CD14-positive monocyte (primary cell): ENCODE measurements at regions not wholly inside any gene's neighbourhood (a gene's known extent, or its start where the extent isn't known, plus 50 kb on each side); places are given as distances from the start of the nearest gene placed in this dataset.

ENCODE experiments used
- DNase-seq, 3 donors: peaks; one replicate each; pipeline ENCODE4 v3.0.0-alpha.2; 2011 to 2022
- H2AFZ ChIP-seq: 2 replicates; pipeline ENCODE4 v1.6.0; 2012; ENCODE audit warnings: mild to moderate bottlenecking, low read depth, low read length, inconsistent platforms; ENCODE audit not compliant: insufficient read depth, poor library complexity, severe bottlenecking
- H3K27ac ChIP-seq, 2 donors: 1 replicate in 1 of 2; 2 replicates in 1 of 2; pipeline ENCODE4 v1.5.1; 2012 to 2013; ENCODE audit warnings: low read length in 2 of 2, control low read depth in 1 of 2, inconsistent platforms in 1 of 2, low read depth in 1 of 2, mild to moderate bottlenecking in 1 of 2
- H3K27me3 ChIP-seq, 2 donors: one replicate each; pipeline versions ENCODE4 v1.6.0 to v1.6.1; 2011 to 2013; ENCODE audit warnings: low read length in 2 of 2; ENCODE audit not compliant: control insufficient read depth in 2 of 2, insufficient read depth in 2 of 2
- H3K36me3 ChIP-seq, 2 donors: replicated peaks in 1 of 2; 1 replicate in 1 of 2; 2 replicates in 1 of 2; pipeline versions ENCODE4 v1.5.1 to v1.6.1; 2012 to 2013; ENCODE audit warnings: low read length in 2 of 2, control low read depth in 1 of 2, inconsistent platforms in 1 of 2, mild to moderate bottlenecking in 1 of 2; ENCODE audit not compliant: insufficient read depth in 2 of 2, control insufficient read depth in 1 of 2
- H3K4me1 ChIP-seq, 2 donors: 1 replicate in 1 of 2; 2 replicates in 1 of 2; pipeline versions ENCODE4 v1.5.1 to v1.6.1; 2012 to 2013; ENCODE audit warnings: low read length in 2 of 2, control low read depth in 1 of 2, inconsistent platforms in 1 of 2, mild to moderate bottlenecking in 1 of 2, moderate library complexity in 1 of 2; ENCODE audit not compliant: insufficient read depth in 2 of 2, control insufficient read depth in 1 of 2
- H3K4me2 ChIP-seq: replicated peaks from 2 replicates; pipeline ENCODE3; 2012; ENCODE audit warnings: low read length, moderate library complexity, mild to moderate bottlenecking; ENCODE audit not compliant: poor library complexity, severe bottlenecking; ENCODE audit errors: extremely low read depth
- H3K4me3 ChIP-seq, 3 experiments: fragments of 200-600 bp in 1 of 3; sonication (generic) in 1 of 3; replicated peaks in 1 of 3; 1 replicate in 2 of 3; 2 replicates in 1 of 3; pipeline ENCODE4 v1.5.1; 2011 to 2013; ENCODE audit warnings: low read length in 3 of 3, mild to moderate bottlenecking in 3 of 3, control low read depth in 2 of 3, low read depth in 2 of 3, inconsistent platforms in 1 of 3, moderate library complexity in 1 of 3
- H3K79me2 ChIP-seq: 2 replicates; pipeline ENCODE4 v1.6.0; 2012; ENCODE audit warnings: mild to moderate bottlenecking, control low read depth, inconsistent platforms, low read length, moderate library complexity; ENCODE audit not compliant: insufficient read depth
- H3K9ac ChIP-seq: 2 replicates; pipeline ENCODE4 v1.6.0; 2017; ENCODE audit warnings: low read length, mild to moderate bottlenecking; ENCODE audit not compliant: insufficient read depth, poor library complexity, severe bottlenecking
- H3K9me3 ChIP-seq, 2 donors: replicated peaks in 1 of 2; 1 replicate in 1 of 2; 2 replicates in 1 of 2; pipeline versions ENCODE4 v1.5.1 to v1.6.1; 2012 to 2013; ENCODE audit warnings: low read length in 2 of 2, control low read depth in 1 of 2; ENCODE audit not compliant: control insufficient read depth in 1 of 2, insufficient read depth in 1 of 2
- H4K20me1 ChIP-seq: 2 replicates; pipeline ENCODE4 v1.6.0; 2012; ENCODE audit warnings: mild to moderate bottlenecking, low read length, control low read depth, moderate library complexity; ENCODE audit not compliant: insufficient read depth
- H3K27ac Mint-ChIP-seq, 7 donors: one replicate each; pipeline ENCODE4 v1.8.0; 2020; ENCODE audit warnings: mild to moderate bottlenecking in 7 of 7, mixed read lengths in 7 of 7, moderate library complexity in 6 of 7, inconsistent platforms in 2 of 7
- H3K27me3 Mint-ChIP-seq, 3 donors: one replicate each; pipeline ENCODE4 v1.8.0; 2021 to 2022; ENCODE audit warnings: low read depth in 3 of 3, mild to moderate bottlenecking in 3 of 3, mixed read lengths in 3 of 3, moderate library complexity in 3 of 3, inconsistent platforms in 1 of 3
- H3K36me3 Mint-ChIP-seq, 2 donors: one replicate each; pipeline ENCODE4 v1.8.0; 2020; ENCODE audit warnings: mixed read lengths in 2 of 2, inconsistent platforms in 1 of 2, mild to moderate bottlenecking in 1 of 2
- H3K4me1 Mint-ChIP-seq: one replicate; pipeline ENCODE4 v1.8.0; 2020; ENCODE audit warnings: mild to moderate bottlenecking, mixed read lengths
- H3K4me3 Mint-ChIP-seq, 2 donors: one replicate each; pipeline ENCODE4 v1.8.0; 2020; ENCODE audit warnings: mild to moderate bottlenecking in 2 of 2, mixed read lengths in 2 of 2, moderate library complexity in 1 of 2
- H3K9me3 Mint-ChIP-seq, 7 donors: one replicate each; pipeline ENCODE4 v1.8.0; 2020 to 2022; ENCODE audit warnings: mixed read lengths in 7 of 7, mild to moderate bottlenecking in 6 of 7, moderate library complexity in 6 of 7, inconsistent platforms in 2 of 7
- CTCF ChIP-seq: fragments of 200-600 bp; IDR thresholded peaks from one replicate; pipeline ENCODE4 v1.8.0; 2022; ENCODE audit warnings: antibody characterized with exemption, mild to moderate bottlenecking
- WGBS: methylation state at CpG from one replicate; pipeline ENCODE4 v1.1.5; 2013; ENCODE audit warnings: missing lambda C conversion rate; ENCODE audit not compliant: insufficient coverage; 5-methylcytosine and 5-hydroxymethylcytosine counted together
- intact Hi-C, 2 donors: fragments of 100-400 bp; cut with micrococcal nuclease; formaldehyde crosslinking; loops; one replicate each; pipeline versions ENCODE4 v1.15.0 to v1.15.1; 2023

- no peak for DNase-seq
- TF ChIP-seq CTCF = no peak
- Mint-ChIP-seq H3K27ac (no peak overlapping the region), H3K4me3 (no peak overlapping the region), H3K4me1 (no peaks in the 10 kb centered on the region), H3K9me3 (peaks cover 0 to 2% (median 0%) of the 10 kb centered on the region in 7 donors), H3K36me3 (no peaks in the 10 kb centered on the region), H3K27me3 (no peaks in the 10 kb centered on the region)
- no peaks in the 10 kb centered on the region for H3K9me3 ChIP-seq
- no peaks in the 10 kb centered on the region for H3K4me1 ChIP-seq
- no peaks in the 10 kb centered on the region for H4K20me1 ChIP-seq
- WGBS = no CpG with 5 or more reads among the region's 4 CpGs
- H3K4me2 ChIP-seq = no peak overlapping the region
- no peak overlapping the region for H2AFZ ChIP-seq
- no peaks in the 10 kb centered on the region for H3K36me3 ChIP-seq
- no peak overlapping the region for H3K4me3 ChIP-seq
- intact Hi-C loops = no loop called here
- no peaks in the 10 kb centered on the region for H3K27me3 ChIP-seq
- no peaks in the 10 kb centered on the region for H3K79me2 ChIP-seq
- no peak overlapping the region for H3K27ac ChIP-seq
- no peak overlapping the region for H3K9ac ChIP-seq
Observed at GRCh38 chr7:15747712-15748111, 61.2 kb upstream of the MEOX2 start.

DNA sequence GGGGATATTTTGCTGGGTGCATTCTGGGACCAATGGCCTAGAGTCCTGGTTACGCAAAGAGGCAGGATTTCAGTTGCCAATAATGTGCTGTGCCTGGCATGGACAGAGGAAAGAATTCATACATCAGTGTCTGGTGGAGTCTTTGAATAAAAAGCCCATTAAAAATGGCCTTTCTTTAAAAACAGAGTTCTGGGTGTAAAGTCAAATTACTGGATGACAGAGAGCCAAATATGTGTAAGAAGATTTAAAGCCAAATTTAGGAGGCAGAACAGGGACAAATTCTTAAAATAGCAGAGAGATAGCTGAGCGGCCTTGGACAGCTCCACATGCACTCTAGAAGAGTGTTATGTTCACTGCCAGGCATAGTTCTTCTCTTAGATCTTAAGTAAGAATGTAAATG, 60.8 kb upstream of the MEOX2 start:
- Mint-ChIP-seq H3K36me3 (no peaks in the 10 kb centered on the region), H3K9me3 (peaks cover 0 to 2% (median 0%) of the 10 kb centered on the region in 7 donors), H3K27me3 (no peaks in the 10 kb centered on the region), H3K4me1 (no peaks in the 10 kb centered on the region), H3K4me3 (no peak overlapping the region), H3K27ac (no peak overlapping the region)
- no peak for TF ChIP-seq CTCF
- H3K9me3 ChIP-seq = no peaks in the 10 kb centered on the region
- H3K9ac ChIP-seq = no peak overlapping the region
- no peaks in the 10 kb centered on the region for H3K4me1 ChIP-seq
- H4K20me1 ChIP-seq = no peaks in the 10 kb centered on the region
- intact Hi-C loops = no loop called here
- no peaks in the 10 kb centered on the region for H3K27me3 ChIP-seq
- H3K27ac ChIP-seq = no peak overlapping the region
- no peak for DNase-seq
- WGBS = 100% methylated on average over 1 of the region's 2 CpGs
- no peaks in the 10 kb centered on the region for H3K36me3 ChIP-seq
- H3K79me2 ChIP-seq = no peaks in the 10 kb centered on the region
- no peak overlapping the region for H3K4me3 ChIP-seq
- H3K4me2 ChIP-seq = no peak overlapping the region
- no peak overlapping the region for H2AFZ ChIP-seq
